Body of pancreas (tissue), 4 donors: ENCODE measurements at regions not wholly inside any gene's neighbourhood (a gene's known extent, or its start where the extent isn't known, plus 50 kb on each side); places are given as distances from the start of the nearest gene placed in this dataset.

Experiments used
- CTCF ChIP-seq, 7 experiments: fragments of 450-650 bp in 4 of 7; fragments of 200-600 bp in 3 of 7; sonication (generic) in 3 of 7; IDR thresholded peaks; one replicate each; pipeline ENCODE4 v1.5.1; 2016 to 2019; ENCODE audit warnings: antibody characterized with exemption in 7 of 7
- POLR2A ChIP-seq, 3 donors: fragments of 450-650 bp; IDR thresholded peaks; one replicate each; pipeline ENCODE4 v1.6.1; 2016; ENCODE audit warnings: antibody characterized with exemption in 3 of 3, mild to moderate bottlenecking in 2 of 3

- TF ChIP-seq CTCF (IDR thresholded peaks at IDR 0.05), result no peak
- no peak for TF ChIP-seq POLR2A (IDR thresholded peaks at IDR 0.05)
These were observed 234.5 kb downstream of the GLRX3 start for GRCh38 chr10:130370721-130371120.
